ENCODE measurements at regions not wholly inside any gene's neighbourhood (a gene's known extent, or its start where the extent isn't known, plus 50 kb on each side); places are given as distances from the start of the nearest gene placed in this dataset.

DNA sequence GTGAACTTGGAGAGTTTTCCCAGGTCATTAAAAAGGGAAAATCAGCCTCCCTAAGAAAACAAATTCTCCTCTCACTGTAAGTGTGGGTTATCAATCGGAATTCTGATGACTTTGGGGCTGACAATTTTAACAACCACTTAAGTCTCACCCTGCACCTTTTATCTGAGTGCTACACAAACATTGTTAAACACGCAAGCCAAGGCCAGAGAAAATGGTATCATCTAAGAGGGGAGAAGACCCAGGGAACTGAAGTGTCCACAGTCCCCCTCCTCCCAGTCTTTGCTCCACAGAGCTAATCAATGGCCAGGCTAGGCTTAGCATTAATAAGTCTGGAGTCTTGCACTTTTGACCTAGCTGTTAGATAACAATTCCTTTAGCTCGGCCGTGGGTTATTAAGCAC lies 51.7 kb upstream of the TBX5 start:
- TF ChIP-seq, protein P1, sequence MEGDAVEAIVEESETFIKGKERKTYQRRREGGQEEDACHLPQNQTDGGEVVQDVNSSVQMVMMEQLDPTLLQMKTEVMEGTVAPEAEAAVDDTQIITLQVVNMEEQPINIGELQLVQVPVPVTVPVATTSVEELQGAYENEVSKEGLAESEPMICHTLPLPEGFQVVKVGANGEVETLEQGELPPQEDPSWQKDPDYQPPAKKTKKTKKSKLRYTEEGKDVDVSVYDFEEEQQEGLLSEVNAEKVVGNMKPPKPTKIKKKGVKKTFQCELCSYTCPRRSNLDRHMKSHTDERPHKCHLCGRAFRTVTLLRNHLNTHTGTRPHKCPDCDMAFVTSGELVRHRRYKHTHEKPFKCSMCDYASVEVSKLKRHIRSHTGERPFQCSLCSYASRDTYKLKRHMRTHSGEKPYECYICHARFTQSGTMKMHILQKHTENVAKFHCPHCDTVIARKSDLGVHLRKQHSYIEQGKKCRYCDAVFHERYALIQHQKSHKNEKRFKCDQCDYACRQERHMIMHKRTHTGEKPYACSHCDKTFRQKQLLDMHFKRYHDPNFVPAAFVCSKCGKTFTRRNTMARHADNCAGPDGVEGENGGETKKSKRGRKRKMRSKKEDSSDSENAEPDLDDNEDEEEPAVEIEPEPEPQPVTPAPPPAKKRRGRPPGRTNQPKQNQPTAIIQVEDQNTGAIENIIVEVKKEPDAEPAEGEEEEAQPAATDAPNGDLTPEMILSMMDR (conservative IDR thresholded peaks at IDR 0.05; ENCODE audit: low read length): no peak
- no peak for TF ChIP-seq EZH2phosphoT487 (IDR thresholded peaks at IDR 0.05; ENCODE audit: borderline replicate concordance)
- Histone ChIP-seq H2AFZ (ENCODE audit: low read length) (no peak overlapping the region), H3K9ac (ENCODE audit: low read depth, low read length, poor library complexity, severe bottlenecking) (no peak overlapping the region), H4K20me1 (ENCODE audit: insufficient read depth, low read length, poor library complexity, severe bottlenecking) (no peaks in the 10 kb centered on the region), H3K4me3 (ENCODE audit: low read length, poor library complexity, severe bottlenecking) (no peak overlapping the region), H3K27me3 (ENCODE audit: insufficient read depth, low read length, poor library complexity, severe bottlenecking) (no peaks in the 10 kb centered on the region), H3K79me2 (ENCODE audit: insufficient read depth, low read length) (no peaks in the 10 kb centered on the region), H3K4me2 (ENCODE audit: low read depth, low read length, poor library complexity, severe bottlenecking) (no peak overlapping the region), H3K9me2 (replicated peaks; ENCODE audit: low read depth, low read length) (no peaks in the 10 kb centered on the region), H3F3A (ENCODE audit: low read depth) (no peaks in the 10 kb centered on the region), H3K9me3 (ENCODE audit: insufficient read depth, low read depth, low read length) (no peaks in the 10 kb centered on the region), H3K36me3 (ENCODE audit: insufficient read depth, low read length) (no peaks in the 10 kb centered on the region), H3K4me1 (ENCODE audit: insufficient read depth, low read length, poor library complexity, severe bottlenecking) (no peaks in the 10 kb centered on the region)

Data from Loucy (cell line).